Effector memory CD8-positive, alpha-beta T cell (primary cell): ENCODE measurements at regions not wholly inside any gene's neighbourhood (a gene's known extent, or its start where the extent isn't known, plus 50 kb on each side); places are given as distances from the start of the nearest gene placed in this dataset.
A peak's percentile ranks its signal among the peaks of the same experiment; 100 is the strongest.
"Not testable (repeated sequence)": the region's sequence is repeated elsewhere in the genome, so short reads cannot be mapped to it uniquely, and the experiment has no call there.

Experiments used
- ATAC-seq: fragments of 150-1000 bp; cut with Tn5 transposase; replicated peaks from 2 replicates; pipeline ENCODE4 v1.10.0; 2021; ENCODE audit warnings: mild to moderate bottlenecking, moderate library complexity
- DNase-seq, 3 experiments: peaks; one replicate each; pipeline ENCODE4 v3.0.0; 2021
- H3K27ac Mint-ChIP-seq, 2 donors: one replicate each; pipeline ENCODE4 v1.8.0; 2022; ENCODE audit warnings: mild to moderate bottlenecking in 2 of 2, mixed read lengths in 2 of 2, moderate library complexity in 2 of 2
- H3K27me3 Mint-ChIP-seq, 2 donors: one replicate each; pipeline ENCODE4 v1.8.0; 2022; ENCODE audit warnings: mixed read lengths in 2 of 2
- H3K36me3 Mint-ChIP-seq: one replicate; pipeline ENCODE4 v1.8.0; 2022; ENCODE audit warnings: mild to moderate bottlenecking, moderate library complexity, mixed read lengths; ENCODE audit not compliant: insufficient read depth
- H3K4me1 Mint-ChIP-seq, 2 donors: one replicate each; pipeline ENCODE4 v1.8.0; 2022; ENCODE audit warnings: low read depth in 2 of 2, mixed read lengths in 2 of 2
- H3K4me3 Mint-ChIP-seq, 2 donors: one replicate each; pipeline ENCODE4 v1.8.0; 2022; ENCODE audit warnings: mild to moderate bottlenecking in 2 of 2, mixed read lengths in 2 of 2, moderate library complexity in 2 of 2
- H3K9me3 Mint-ChIP-seq, 2 donors: one replicate each; pipeline ENCODE4 v1.8.0; 2022; ENCODE audit warnings: mixed read lengths in 2 of 2

GRCh38 chr18:77329651-77330050 lies 80.0 kb downstream of the GALR1 start:
- DNase-seq = no peak
- no peak for ATAC-seq
- Mint-ChIP-seq H3K4me1 (no peaks in the 10 kb centered on the region), H3K27me3 (peaks cover 36 to 42% of the 10 kb centered on the region in 2 donors), H3K4me3 (no peak overlapping the region), H3K27ac (no peak overlapping the region), H3K9me3 (no peaks in the 10 kb centered on the region), H3K36me3 (no peaks in the 10 kb centered on the region)

DNA sequence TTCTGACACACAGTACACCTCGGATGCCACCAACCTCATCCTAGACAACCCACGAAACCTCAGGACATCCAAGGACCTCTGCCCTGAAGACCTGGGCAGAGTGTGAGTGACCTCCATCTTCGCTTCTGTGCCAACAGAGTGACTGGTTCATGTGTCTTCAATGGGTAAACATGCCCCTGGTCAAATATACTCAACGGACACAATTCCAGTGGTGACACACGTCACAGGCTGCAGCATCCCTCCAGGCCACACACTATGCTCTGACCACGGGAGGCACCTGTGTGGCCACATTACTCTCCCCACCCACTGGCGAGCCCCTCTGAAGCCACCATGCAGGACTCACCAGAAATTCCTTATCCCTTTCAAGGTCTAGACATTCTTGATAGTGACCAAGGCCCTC lies 85.2 kb downstream of the GALR1 start:
- H3K4me1 Mint-ChIP-seq = peaks cover 0 to 2% of the 10 kb centered on the region in 2 donors
- no peak overlapping the region for H3K27ac Mint-ChIP-seq
- no peak overlapping the region for H3K4me3 Mint-ChIP-seq
- no peaks in the 10 kb centered on the region for H3K36me3 Mint-ChIP-seq
- DNase-seq (no peak), ATAC-seq (no peak)
- H3K27me3 Mint-ChIP-seq = peaks cover 66 to 81% of the 10 kb centered on the region in 2 donors
- H3K9me3 Mint-ChIP-seq = no peaks in the 10 kb centered on the region

DNA sequence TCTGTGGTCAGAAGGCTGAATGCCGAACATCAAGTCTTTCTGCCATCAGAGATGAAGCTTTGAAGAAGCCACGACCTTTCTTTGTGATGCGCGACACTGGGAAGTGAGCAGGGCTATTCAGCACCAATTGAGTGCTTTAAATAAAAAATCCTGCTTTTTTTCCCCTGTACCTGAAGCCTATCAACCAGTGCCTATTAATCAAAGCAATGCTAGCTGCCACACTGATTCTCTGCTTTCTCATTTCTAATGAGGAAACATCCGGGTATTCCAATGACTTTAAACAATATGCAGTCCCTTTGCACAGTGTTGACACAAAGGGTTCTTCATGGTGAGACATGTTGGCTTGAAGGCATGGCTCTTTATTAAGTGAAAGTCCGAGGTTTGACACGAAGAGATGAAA lies 88.0 kb downstream of the GALR1 start:
- H3K27me3 Mint-ChIP-seq = peaks cover 68 to 95% of the 10 kb centered on the region in 2 donors
- H3K4me1 Mint-ChIP-seq = peaks cover 0 to 2% of the 10 kb centered on the region in 2 donors
- ATAC-seq (no peak), DNase-seq (no peak)
- H3K9me3 Mint-ChIP-seq = no peaks in the 10 kb centered on the region
- no peak overlapping the region for H3K27ac Mint-ChIP-seq
- no peak overlapping the region for H3K4me3 Mint-ChIP-seq
- H3K36me3 Mint-ChIP-seq = no peaks in the 10 kb centered on the region

DNA sequence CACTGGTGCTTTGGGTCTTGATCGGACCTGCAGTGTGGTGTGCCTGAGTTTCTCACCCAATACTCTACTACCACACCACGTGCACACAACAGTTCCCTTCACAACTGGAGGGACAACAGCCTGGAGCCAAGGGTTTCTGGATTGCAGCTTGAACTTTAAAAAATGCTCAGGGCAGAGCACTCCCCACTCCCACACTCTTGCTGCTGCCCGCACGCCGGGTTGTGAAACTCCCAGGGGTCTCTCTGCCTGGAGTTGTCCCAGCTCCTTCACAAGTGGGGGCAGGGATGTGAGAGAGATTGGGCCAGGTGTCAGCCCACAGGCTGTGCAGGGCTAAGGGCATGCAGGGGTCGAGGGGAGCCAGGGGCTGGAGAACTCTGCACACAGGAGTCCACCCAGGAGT lies 89.4 kb downstream of the GALR1 start:
- no peak for DNase-seq
- no peak overlapping the region for H3K4me3 Mint-ChIP-seq
- H3K4me1 Mint-ChIP-seq = peaks cover 0 to 2% of the 10 kb centered on the region in 2 donors
- H3K36me3 Mint-ChIP-seq = no peaks in the 10 kb centered on the region
- no peaks in the 10 kb centered on the region for H3K9me3 Mint-ChIP-seq
- peaks cover 62 to 97% of the 10 kb centered on the region in 2 donors for H3K27me3 Mint-ChIP-seq
- H3K27ac Mint-ChIP-seq = no peak overlapping the region
- no peak for ATAC-seq

DNA sequence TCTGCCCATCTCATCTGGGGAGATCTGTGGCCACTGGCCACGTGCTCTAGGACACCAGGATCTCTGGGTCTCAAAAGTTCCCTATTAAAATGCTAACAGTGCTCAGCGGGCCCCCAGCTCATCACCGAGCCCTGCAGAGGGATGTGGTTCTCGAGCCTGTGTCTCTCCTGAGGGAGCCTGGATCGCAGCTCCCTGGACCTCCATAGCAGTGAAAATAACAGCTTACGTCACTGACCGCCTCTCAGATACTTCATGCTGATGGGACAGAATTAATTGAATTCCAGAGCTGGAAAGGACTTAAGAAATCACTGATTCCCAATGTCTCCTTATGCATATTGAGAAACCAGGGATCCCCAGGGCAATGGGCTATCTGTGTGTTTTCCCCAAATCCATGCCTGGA lies 90.0 kb downstream of the GALR1 start:
- peaks cover 62 to 97% of the 10 kb centered on the region in 2 donors for H3K27me3 Mint-ChIP-seq
- ATAC-seq (no peak), DNase-seq (no peak)
- no peaks in the 10 kb centered on the region for H3K36me3 Mint-ChIP-seq
- H3K4me3 Mint-ChIP-seq = no peak overlapping the region
- H3K4me1 Mint-ChIP-seq = peaks cover under 1 to 2% of the 10 kb centered on the region in 2 donors
- H3K9me3 Mint-ChIP-seq = no peaks in the 10 kb centered on the region
- no peak overlapping the region for H3K27ac Mint-ChIP-seq

- H3K4me3 Mint-ChIP-seq = no peak overlapping the region
Observed at GRCh38 chr18:77340815-77341214, 91.2 kb downstream of the GALR1 start.

DNA sequence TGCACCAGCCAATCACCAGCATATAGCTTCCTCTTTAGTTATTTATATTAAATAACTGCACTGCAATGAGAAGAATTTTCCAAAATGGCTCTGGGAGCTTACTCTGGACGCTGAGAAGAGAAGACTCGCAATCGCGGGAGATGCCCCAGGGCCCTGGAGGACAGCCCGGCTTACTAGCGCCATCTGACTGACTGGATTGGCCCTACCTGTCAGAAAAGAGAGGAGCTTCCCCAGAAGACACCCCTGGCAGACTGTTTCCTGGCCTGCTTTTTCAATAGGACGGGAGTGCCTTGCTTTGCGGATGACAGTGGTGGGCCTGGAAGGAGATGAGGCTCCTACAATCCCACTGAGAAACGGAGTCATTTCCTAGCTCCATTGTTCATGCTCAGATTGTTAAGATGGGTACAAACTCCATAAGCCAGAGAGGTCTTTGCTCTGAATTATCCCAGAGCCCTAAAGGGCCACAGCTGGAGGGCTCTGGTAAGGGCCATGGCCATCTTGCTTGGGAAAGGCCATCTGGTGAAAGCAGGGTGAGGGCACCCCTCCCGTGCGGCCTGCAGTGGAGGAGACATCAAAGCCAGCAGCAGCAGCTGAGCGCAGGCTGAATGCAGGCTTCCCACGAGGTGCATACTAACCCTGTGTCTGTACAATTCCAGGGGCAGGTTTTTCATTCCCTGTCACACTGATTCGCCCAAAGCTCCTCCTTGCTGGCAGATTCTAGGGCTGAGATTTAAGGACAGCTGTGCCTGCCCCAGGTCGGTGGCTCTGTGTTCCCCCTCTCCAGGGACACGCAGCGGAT lies 92.1 kb downstream of the GALR1 start:
- H3K36me3 Mint-ChIP-seq = no peaks in the 10 kb centered on the region
- no peak overlapping the region for H3K4me3 Mint-ChIP-seq
- ATAC-seq (no peak), DNase-seq (no peak)
- peaks cover 44 to 80% of the 10 kb centered on the region in 2 donors for H3K27me3 Mint-ChIP-seq
- no peak overlapping the region for H3K27ac Mint-ChIP-seq
- H3K9me3 Mint-ChIP-seq = no peaks in the 10 kb centered on the region
- H3K4me1 Mint-ChIP-seq = peaks cover 2 to 4% of the 10 kb centered on the region in 2 donors

More at GRCh38 chr18:77340815-77341214, 91.2 kb downstream of the GALR1 start:
- Mint-ChIP-seq H3K4me1 (peaks cover 2 to 4% of the 10 kb centered on the region in 2 donors), H3K36me3 (no peaks in the 10 kb centered on the region), H3K27me3 (peaks cover 53 to 89% of the 10 kb centered on the region in 2 donors), H3K27ac (no peak overlapping the region), H3K9me3 (no peaks in the 10 kb centered on the region)
- ATAC-seq (no peak), DNase-seq (no peak)

DNA sequence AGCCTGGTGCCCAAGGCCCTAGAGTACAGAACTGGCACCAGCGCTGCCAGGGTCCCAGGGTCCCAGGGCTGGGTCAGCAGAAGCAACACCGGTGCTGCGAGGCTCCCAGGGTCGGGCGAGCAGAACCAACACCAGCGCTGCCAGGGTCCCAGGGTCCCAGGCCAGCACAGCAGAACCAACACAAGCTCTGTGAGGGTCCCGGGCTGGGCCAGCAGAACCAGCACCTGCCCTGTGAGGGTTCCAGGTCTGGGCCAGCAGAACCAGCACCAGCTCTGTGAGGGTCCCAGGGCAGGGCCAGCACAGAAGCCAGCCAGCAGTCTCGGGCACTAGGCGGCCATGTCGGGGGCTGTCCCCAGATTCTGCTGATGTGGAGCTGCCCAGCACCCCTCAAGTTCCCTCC lies 93.1 kb downstream of the GALR1 start:
- DNase-seq (no peak), ATAC-seq (no peak)
- Mint-ChIP-seq H3K36me3 (no peaks in the 10 kb centered on the region), H3K27ac (no peak overlapping the region), H3K4me3 (no peak overlapping the region), H3K9me3 (no peaks in the 10 kb centered on the region), H3K27me3 (peaks cover 34 to 70% of the 10 kb centered on the region in 2 donors), H3K4me1 (peaks cover 2 to 4% of the 10 kb centered on the region in 2 donors)

- no peak overlapping the region for H3K27ac Mint-ChIP-seq
- H3K27me3 Mint-ChIP-seq = peaks cover 21 to 58% of the 10 kb centered on the region in 2 donors
- no peaks in the 10 kb centered on the region for H3K9me3 Mint-ChIP-seq
- no peak for DNase-seq
- H3K4me1 Mint-ChIP-seq = peaks cover 2 to 4% of the 10 kb centered on the region in 2 donors
- no peak overlapping the region for H3K4me3 Mint-ChIP-seq
- no peaks in the 10 kb centered on the region for H3K36me3 Mint-ChIP-seq
- no peak for ATAC-seq
Observed at GRCh38 chr18:77343846-77344510, 94.3 kb downstream of the GALR1 start.

DNA sequence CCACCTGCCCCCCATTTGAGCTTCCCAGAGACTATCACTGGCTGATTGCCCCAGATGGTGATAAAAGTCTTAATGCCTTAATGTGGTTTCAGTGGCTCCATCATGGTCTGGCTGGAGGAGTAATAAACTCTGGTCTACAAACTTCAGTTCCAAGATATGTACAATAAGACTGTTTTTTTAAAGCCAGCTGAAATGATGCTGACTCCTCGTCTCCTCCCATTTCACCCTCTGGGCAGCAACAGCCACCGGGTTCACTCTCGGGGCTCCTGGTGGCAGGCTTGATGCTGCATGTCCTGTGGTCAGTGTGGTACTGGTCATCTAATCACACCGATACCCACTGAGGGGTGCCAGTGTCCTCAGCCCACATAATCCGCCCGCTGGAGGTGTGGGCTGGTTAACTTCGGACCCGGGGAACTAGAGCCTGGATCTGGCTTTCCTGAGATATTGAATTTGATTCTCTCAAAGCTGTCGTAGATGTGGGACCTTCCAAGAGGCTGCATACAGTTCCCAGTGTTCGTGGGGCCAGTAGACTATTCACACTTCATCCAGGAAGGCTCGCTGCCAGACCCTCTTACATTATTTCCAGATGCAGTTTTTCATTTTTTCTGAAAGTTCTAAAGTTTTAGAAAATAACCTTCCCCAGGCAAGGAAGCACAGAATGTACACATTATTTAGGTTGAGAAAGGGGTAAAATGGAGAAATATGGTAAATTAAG lies 95.3 kb downstream of the GALR1 start:
- H3K36me3 Mint-ChIP-seq = no peaks in the 10 kb centered on the region
- ATAC-seq = no peak
- no peak overlapping the region for H3K4me3 Mint-ChIP-seq
- peaks cover 2 to 4% of the 10 kb centered on the region in 2 donors for H3K4me1 Mint-ChIP-seq
- H3K9me3 Mint-ChIP-seq = no peaks in the 10 kb centered on the region
- peaks cover 17 to 58% of the 10 kb centered on the region in 2 donors for H3K27me3 Mint-ChIP-seq
- peak overlapping the region in 1 of 2 donors; percentile 16 for H3K27ac Mint-ChIP-seq
- DNase-seq = no peak

DNA sequence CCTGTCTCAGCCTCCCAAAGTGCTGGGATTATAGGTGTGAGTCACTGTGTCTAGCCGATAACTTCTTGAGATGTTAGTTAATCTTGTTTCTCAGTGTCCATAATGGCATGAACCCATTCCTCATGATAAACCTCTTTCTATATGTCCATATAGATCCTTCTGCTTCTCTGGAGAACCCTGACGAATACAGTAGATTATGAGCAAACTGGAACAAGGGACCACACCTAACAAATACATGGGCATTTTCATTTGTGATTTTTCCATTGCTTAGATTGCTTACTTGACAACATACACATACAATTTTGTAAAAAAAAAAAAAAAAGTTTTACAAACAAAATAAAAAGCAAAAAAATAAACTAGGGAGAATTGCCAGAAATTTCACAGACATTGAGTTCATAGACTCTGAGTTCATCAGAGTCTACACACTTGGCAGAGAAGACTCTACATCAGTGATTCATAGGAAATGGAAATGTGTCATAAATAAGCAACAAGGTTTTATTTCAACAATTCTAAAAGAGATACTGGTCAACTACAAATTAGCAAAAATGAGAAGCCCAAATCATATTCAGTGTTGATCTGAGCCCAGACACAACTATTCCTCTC lies 96.7 kb downstream of the GALR1 start:
- ATAC-seq = no peak

GRCh38 chr18:77353349-77353748 lies 103.7 kb downstream of the GALR1 start:
- H3K27me3 Mint-ChIP-seq = peaks cover 74 to 81% of the 10 kb centered on the region in 2 donors
- not testable (repeated sequence) for H3K4me3 Mint-ChIP-seq, H3K27ac Mint-ChIP-seq, H3K36me3 Mint-ChIP-seq, ATAC-seq, H3K4me1 Mint-ChIP-seq, DNase-seq, H3K9me3 Mint-ChIP-seq

More for the DNA sequence above, 96.7 kb downstream of the GALR1 start:
- Mint-ChIP-seq H3K9me3 (no peaks in the 10 kb centered on the region), H3K27ac (no peak overlapping the region), H3K36me3 (no peaks in the 10 kb centered on the region), H3K4me1 (peaks cover 4 to 5% of the 10 kb centered on the region in 2 donors), H3K4me3 (no peak overlapping the region), H3K27me3 (peaks cover 31 to 57% of the 10 kb centered on the region in 2 donors)
- no peak for DNase-seq
